A549 (cell line): ENCODE measurements at regions not wholly inside any gene's neighbourhood (a gene's known extent, or its start where the extent isn't known, plus 50 kb on each side); places are given as distances from the start of the nearest gene placed in this dataset.

Experiments
- ATAC-seq, 2 experiments: fragments of 200-7000 bp in 1 of 2; fragments of >200 bp in 1 of 2; cut with Nextera tagmentation in 1 of 2; cut with Tn5 transposase in 1 of 2; 3 replicates each; pipeline versions ENCODE4 v1.8.0 to v1.9.1; 2018 to 2020; ENCODE audit warnings: mild to moderate bottlenecking in 1 of 2, moderate library complexity in 1 of 2
- CTCF ChIA-PET: fragments of 300-600 bp; sonication (Branson Sonifier 250); formaldehyde crosslinking; extraction: SDS; loops from one replicate; lab custom pipeline; 2021; ENCODE audit warnings: antibody characterized with exemption, inconsistent platforms; lab: Yijun Ruan, JAX
- POLR2A ChIA-PET: fragments of 350-600 bp; formaldehyde crosslinking; extraction: SDS; loops from one replicate; lab custom pipeline; 2021; ENCODE audit warnings: antibody characterized with exemption, inconsistent platforms; lab: Yijun Ruan, JAX
- DNase-seq, 2 experiments: peaks; one replicate each; pipeline versions ENCODE4 v3.0.0 to v3.0.0-alpha.2; 2011 to 2016; ENCODE audit warnings: low read depth in 1 of 2, low spot score in 1 of 2
- FAIRE-seq: peaks from 2 replicates; lab custom pipeline; 2011; peaks lifted over from hg19 to GRCh38; lab: Jason Lieb, UNC
- H3K27ac ChIP-seq, 2 experiments: fragments of >200 bp; sonication (Bioruptor Twin); formaldehyde crosslinking; 3 replicates each; pipeline ENCODE4 v1.5.1; 2016 to 2017
- H3K4me1 ChIP-seq: fragments of >200 bp; sonication (Bioruptor Twin); formaldehyde crosslinking; 3 replicates; pipeline ENCODE4 v1.6.1; 2016
- H3K4me2 ChIP-seq: fragments of >200 bp; sonication (Bioruptor Twin); formaldehyde crosslinking; 3 replicates; pipeline ENCODE4 v1.6.1; 2016
- H3K4me3 ChIP-seq: fragments of >200 bp; sonication (Bioruptor Twin); formaldehyde crosslinking; 3 replicates; pipeline ENCODE4 v1.5.1; 2016
- H3K9me3 ChIP-seq: fragments of >200 bp; sonication (Bioruptor Twin); formaldehyde crosslinking; 3 replicates; pipeline ENCODE4 v1.6.1; 2016
- CEBPB ChIP-seq, 2 experiments: fragments of >200 bp in 1 of 2; sonication (Bioruptor Twin) in 1 of 2; formaldehyde crosslinking in 1 of 2; IDR thresholded peaks; 2 replicates each; pipeline ENCODE4 v1.6.1; 2012 to 2016
- CHD2 ChIP-seq: fragments of 150-350 bp; IDR thresholded peaks from 2 replicates; pipeline ENCODE4 v1.6.1; 2014; ENCODE audit warnings: low read length; ENCODE audit not compliant: partially characterized antibody
- CHD4 ChIP-seq: fragments of 200-600 bp; sonication (generic); IDR thresholded peaks from 2 replicates; pipeline ENCODE4 v1.6.1; 2016; ENCODE audit warnings: antibody characterized with exemption, mild to moderate bottlenecking, borderline replicate concordance
- EHF ChIP-seq: fragments of 250-450 bp; sonication (Bioruptor Pico); IDR thresholded peaks from 2 replicates; pipeline ENCODE4 v1.5.0; 2020; ENCODE audit warnings: mild to moderate bottlenecking
- FOSB ChIP-seq: fragments of 250-450 bp; sonication (Bioruptor Pico); IDR thresholded peaks from 2 replicates; pipeline ENCODE4 v1.5.0; 2020; ENCODE audit warnings: mild to moderate bottlenecking, moderate library complexity
- GATA3 ChIP-seq: IDR thresholded peaks from 2 replicates; pipeline ENCODE4 v1.6.1; 2012; ENCODE audit warnings: borderline replicate concordance
- HDAC2 ChIP-seq: fragments of 200-600 bp; sonication (generic); IDR thresholded peaks from 2 replicates; pipeline ENCODE4 v1.6.1; 2016
- HOXA7 ChIP-seq: fragments of 250-450 bp; sonication (Bioruptor Pico); IDR thresholded peaks from 2 replicates; pipeline ENCODE4 v1.5.0; 2020; ENCODE audit warnings: mild to moderate bottlenecking, moderate library complexity
- JUNB ChIP-seq: fragments of >200 bp; sonication (Bioruptor Twin); formaldehyde crosslinking; IDR thresholded peaks from 2 replicates; pipeline ENCODE4 v1.6.1; 2016
- KDM5A ChIP-seq: fragments of 200-600 bp; sonication (generic); IDR thresholded peaks from 2 replicates; pipeline ENCODE4 v1.6.1; 2016; ENCODE audit warnings: antibody characterized with exemption, mild to moderate bottlenecking
- NR3C1 ChIP-seq: fragments of >200 bp; sonication (Bioruptor Twin); formaldehyde crosslinking; IDR thresholded peaks from 3 replicates; pipeline ENCODE4 v1.6.1; 2017
- POLR2AphosphoS2 ChIP-seq: conservative IDR thresholded peaks from 2 replicates; pipeline ENCODE4 v1.6.1; 2012; ENCODE audit warnings: low read length, improper control_type of control experiment, inconsistent platforms
- RCOR1 ChIP-seq: fragments of 150-350 bp; IDR thresholded peaks from 2 replicates; pipeline ENCODE4 v1.6.1; 2014; ENCODE audit warnings: antibody characterized with exemption, low read length, low read depth
- TFCP2L1 ChIP-seq: fragments of 250-450 bp; sonication (Bioruptor Pico); IDR thresholded peaks from 2 replicates; pipeline ENCODE4 v1.5.0; 2021; ENCODE audit warnings: mild to moderate bottlenecking
- WGBS: methylation state at CpG from one replicate; pipeline ENCODE4 v1.1.6; 2017; ENCODE audit errors: missing lambda C conversion rate; 5-methylcytosine and 5-hydroxymethylcytosine counted together
- TF ChIP-seq, protein P1 (sequence below): fragments of >200 bp; sonication (Bioruptor Twin); formaldehyde crosslinking; IDR thresholded peaks from 3 replicates; pipeline ENCODE4 v1.6.1; 2016
- TF ChIP-seq, protein P2 (sequence below): IDR thresholded peaks from 2 replicates; pipeline ENCODE4 v1.6.1; 2012
- TF ChIP-seq, protein P3 (sequence below): fragments of 150-350 bp; IDR thresholded peaks from 2 replicates; pipeline ENCODE4 v1.6.1; 2014; ENCODE audit warnings: low read depth, mild to moderate bottlenecking, low read length
- TF ChIP-seq, protein P4 (sequence below): IDR thresholded peaks from 2 replicates; pipeline ENCODE4 v1.6.1; 2012
- TF ChIP-seq, protein P5 (sequence below): fragments of 200-600 bp; sonication (generic); IDR thresholded peaks from 2 replicates; pipeline ENCODE4 v1.6.1; 2016; ENCODE audit warnings: antibody characterized with exemption, mild to moderate bottlenecking, moderate library complexity
- TF ChIP-seq, protein P6 (sequence below): fragments of >200 bp; sonication (Bioruptor Twin); formaldehyde crosslinking; IDR thresholded peaks from 2 replicates; pipeline ENCODE4 v1.6.1; 2016
- TF ChIP-seq, protein P7 (sequence below): IDR thresholded peaks from 2 replicates; pipeline ENCODE4 v1.6.1; 2012; ENCODE audit warnings: low read depth, borderline replicate concordance

DNA sequence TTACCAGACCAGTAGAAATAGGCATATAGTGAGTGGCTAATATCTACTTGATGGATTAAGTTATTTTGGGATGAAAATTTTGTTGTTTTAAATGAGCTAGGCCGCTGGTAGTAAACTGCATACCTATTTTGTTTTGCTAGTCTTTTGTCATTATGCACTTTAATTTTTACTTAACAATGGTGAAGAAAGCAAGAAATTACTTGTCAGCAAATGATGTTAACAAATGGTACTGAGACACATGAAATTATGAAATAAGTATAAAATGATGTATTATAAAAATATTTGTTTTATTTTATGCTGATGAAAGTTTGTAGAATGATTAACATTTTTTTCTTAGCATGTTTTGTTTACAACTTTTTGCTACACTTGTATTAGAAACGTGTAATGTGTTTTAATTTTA, 807.7 kb downstream of the TBC1D32 start:
- DNase-seq (no peak), FAIRE-seq (no peak)

DNA sequence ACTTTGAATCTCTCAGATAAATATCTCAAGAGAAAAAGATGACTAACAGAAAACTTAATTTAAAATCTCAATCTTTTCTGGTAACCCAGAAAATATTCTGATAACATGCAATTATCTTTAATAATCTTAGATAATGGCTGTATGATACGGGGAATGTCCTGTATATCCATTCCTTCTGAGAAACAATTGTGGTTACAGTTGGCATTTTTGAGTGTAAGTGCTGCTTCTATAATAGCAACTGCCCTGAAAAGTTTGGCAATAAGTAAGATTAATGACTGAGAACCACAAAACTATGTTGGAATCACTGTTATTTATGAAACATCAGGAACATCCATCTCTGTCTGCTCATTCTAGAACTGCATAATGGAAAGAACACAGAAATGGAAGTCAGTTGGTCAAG, 819.7 kb downstream of the TBC1D32 start:
- ChIA-PET POLR2A (no interaction called here), CTCF (no interaction called here)
- TF ChIP-seq EHF (CRISPR knock-in tag), result no peak
- TF ChIP-seq, protein P1, sequence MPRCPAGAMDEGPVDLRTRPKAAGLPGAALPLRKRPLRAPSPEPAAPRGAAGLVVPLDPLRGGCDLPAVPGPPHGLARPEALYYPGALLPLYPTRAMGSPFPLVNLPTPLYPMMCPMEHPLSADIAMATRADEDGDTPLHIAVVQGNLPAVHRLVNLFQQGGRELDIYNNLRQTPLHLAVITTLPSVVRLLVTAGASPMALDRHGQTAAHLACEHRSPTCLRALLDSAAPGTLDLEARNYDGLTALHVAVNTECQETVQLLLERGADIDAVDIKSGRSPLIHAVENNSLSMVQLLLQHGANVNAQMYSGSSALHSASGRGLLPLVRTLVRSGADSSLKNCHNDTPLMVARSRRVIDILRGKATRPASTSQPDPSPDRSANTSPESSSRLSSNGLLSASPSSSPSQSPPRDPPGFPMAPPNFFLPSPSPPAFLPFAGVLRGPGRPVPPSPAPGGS, result no peak
- no peak for TF ChIP-seq JUNB
- TF ChIP-seq GATA3, result no peak
- TF ChIP-seq KDM5A, result no peak
- TF ChIP-seq, protein P2, sequence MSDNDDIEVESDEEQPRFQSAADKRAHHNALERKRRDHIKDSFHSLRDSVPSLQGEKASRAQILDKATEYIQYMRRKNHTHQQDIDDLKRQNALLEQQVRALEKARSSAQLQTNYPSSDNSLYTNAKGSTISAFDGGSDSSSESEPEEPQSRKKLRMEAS, result no peak
- TF ChIP-seq, protein P3, sequence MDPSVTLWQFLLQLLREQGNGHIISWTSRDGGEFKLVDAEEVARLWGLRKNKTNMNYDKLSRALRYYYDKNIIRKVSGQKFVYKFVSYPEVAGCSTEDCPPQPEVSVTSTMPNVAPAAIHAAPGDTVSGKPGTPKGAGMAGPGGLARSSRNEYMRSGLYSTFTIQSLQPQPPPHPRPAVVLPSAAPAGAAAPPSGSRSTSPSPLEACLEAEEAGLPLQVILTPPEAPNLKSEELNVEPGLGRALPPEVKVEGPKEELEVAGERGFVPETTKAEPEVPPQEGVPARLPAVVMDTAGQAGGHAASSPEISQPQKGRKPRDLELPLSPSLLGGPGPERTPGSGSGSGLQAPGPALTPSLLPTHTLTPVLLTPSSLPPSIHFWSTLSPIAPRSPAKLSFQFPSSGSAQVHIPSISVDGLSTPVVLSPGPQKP, result no peak
- TF ChIP-seq CHD2, result no peak
- no peak for TF ChIP-seq POLR2AphosphoS2
- TF ChIP-seq NR3C1, result no peak
- TF ChIP-seq RCOR1, result no peak
- TF ChIP-seq TFCP2L1 (CRISPR knock-in tag), result no peak
- TF ChIP-seq, protein P4, sequence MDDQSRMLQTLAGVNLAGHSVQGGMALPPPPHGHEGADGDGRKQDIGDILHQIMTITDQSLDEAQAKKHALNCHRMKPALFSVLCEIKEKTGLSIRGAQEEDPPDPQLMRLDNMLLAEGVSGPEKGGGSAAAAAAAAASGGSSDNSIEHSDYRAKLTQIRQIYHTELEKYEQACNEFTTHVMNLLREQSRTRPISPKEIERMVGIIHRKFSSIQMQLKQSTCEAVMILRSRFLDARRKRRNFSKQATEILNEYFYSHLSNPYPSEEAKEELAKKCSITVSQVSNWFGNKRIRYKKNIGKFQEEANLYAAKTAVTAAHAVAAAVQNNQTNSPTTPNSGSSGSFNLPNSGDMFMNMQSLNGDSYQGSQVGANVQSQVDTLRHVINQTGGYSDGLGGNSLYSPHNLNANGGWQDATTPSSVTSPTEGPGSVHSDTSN, result no peak
- TF ChIP-seq CHD4, result no peak
- no peak for TF ChIP-seq HDAC2
- no peak for TF ChIP-seq FOSB (CRISPR knock-in tag)
- TF ChIP-seq, protein P5, sequence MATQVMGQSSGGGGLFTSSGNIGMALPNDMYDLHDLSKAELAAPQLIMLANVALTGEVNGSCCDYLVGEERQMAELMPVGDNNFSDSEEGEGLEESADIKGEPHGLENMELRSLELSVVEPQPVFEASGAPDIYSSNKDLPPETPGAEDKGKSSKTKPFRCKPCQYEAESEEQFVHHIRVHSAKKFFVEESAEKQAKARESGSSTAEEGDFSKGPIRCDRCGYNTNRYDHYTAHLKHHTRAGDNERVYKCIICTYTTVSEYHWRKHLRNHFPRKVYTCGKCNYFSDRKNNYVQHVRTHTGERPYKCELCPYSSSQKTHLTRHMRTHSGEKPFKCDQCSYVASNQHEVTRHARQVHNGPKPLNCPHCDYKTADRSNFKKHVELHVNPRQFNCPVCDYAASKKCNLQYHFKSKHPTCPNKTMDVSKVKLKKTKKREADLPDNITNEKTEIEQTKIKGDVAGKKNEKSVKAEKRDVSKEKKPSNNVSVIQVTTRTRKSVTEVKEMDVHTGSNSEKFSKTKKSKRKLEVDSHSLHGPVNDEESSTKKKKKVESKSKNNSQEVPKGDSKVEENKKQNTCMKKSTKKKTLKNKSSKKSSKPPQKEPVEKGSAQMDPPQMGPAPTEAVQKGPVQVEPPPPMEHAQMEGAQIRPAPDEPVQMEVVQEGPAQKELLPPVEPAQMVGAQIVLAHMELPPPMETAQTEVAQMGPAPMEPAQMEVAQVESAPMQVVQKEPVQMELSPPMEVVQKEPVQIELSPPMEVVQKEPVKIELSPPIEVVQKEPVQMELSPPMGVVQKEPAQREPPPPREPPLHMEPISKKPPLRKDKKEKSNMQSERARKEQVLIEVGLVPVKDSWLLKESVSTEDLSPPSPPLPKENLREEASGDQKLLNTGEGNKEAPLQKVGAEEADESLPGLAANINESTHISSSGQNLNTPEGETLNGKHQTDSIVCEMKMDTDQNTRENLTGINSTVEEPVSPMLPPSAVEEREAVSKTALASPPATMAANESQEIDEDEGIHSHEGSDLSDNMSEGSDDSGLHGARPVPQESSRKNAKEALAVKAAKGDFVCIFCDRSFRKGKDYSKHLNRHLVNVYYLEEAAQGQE, result no peak
- TF ChIP-seq, protein P6, sequence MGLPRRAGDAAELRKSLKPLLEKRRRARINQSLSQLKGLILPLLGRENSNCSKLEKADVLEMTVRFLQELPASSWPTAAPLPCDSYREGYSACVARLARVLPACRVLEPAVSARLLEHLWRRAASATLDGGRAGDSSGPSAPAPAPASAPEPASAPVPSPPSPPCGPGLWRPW, result no peak
- TF ChIP-seq, protein P7, sequence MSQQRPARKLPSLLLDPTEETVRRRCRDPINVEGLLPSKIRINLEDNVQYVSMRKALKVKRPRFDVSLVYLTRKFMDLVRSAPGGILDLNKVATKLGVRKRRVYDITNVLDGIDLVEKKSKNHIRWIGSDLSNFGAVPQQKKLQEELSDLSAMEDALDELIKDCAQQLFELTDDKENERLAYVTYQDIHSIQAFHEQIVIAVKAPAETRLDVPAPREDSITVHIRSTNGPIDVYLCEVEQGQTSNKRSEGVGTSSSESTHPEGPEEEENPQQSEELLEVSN, result no peak
- TF ChIP-seq HOXA7 (CRISPR knock-in tag), result no peak
- DNase-seq (no peak), FAIRE-seq (no peak), ATAC-seq (no peak)
- H3K9me3 ChIP-seq, result no peaks in the 10 kb centered on the region
- no peaks in the 10 kb centered on the region for H3K4me1 ChIP-seq
- H3K4me2 ChIP-seq, result no peak overlapping the region
- no peak overlapping the region for H3K27ac ChIP-seq
- H3K4me3 ChIP-seq, result no peak overlapping the region
- 0% methylated on average over 1 of the region's 1 CpG for WGBS

More for the DNA sequence above, 807.7 kb downstream of the TBC1D32 start:
- no peak for ATAC-seq
- no peak for TF ChIP-seq CEBPB (IDR thresholded peaks at IDR 0.05)
- no peak overlapping the region for H3K4me2 ChIP-seq
- no peak overlapping the region for H3K27ac ChIP-seq
- no peaks in the 10 kb centered on the region for H3K9me3 ChIP-seq
- ChIA-PET CTCF (no interaction called here), POLR2A (interaction anchor here (0.6 kb wide), 1 partner anchor 144 kb away, joined by 3 read pairs; no protein-coding TSS in a partner anchor)
- no peak overlapping the region for H3K4me3 ChIP-seq
- 2% methylated on average over 2 of the region's 2 CpGs for WGBS
- no peaks in the 10 kb centered on the region for H3K4me1 ChIP-seq
